HepG2 (cell line): ENCODE measurements at regions not wholly inside any gene's neighbourhood (a gene's known extent, or its start where the extent isn't known, plus 50 kb on each side); places are given as distances from the start of the nearest gene placed in this dataset.

Source experiments
- ATAC-seq: fragments of 200-7000 bp; cut with Tn5 transposase; 3 replicates; pipeline ENCODE4 v1.9.1; 2020; ENCODE audit warnings: mild to moderate bottlenecking, moderate library complexity
- BruUV-seq: library from RNA; stranded (reverse); fragments of 400-500 nt; replicated peaks from 2 replicates; lab custom pipeline; 2021; lab: Mats Ljungman, UMichigan
- CTCF ChIA-PET: fragments of 300-600 bp; formaldehyde crosslinking; extraction: SDS; loops from one replicate; lab custom pipeline; 2021; ENCODE audit warnings: low total read pairs, inconsistent platforms, low intra/inter-chr PET ratio; lab: Yijun Ruan, JAX
- POLR2A ChIA-PET: fragments of 350-600 bp; sonication (Branson Sonifier 250); formaldehyde crosslinking; loops from one replicate; lab custom pipeline; 2020; ENCODE audit warnings: antibody characterized with exemption, inconsistent platforms; lab: Yijun Ruan, JAX
- DNase-seq: peaks from one replicate; pipeline ENCODE4 v3.0.0-alpha.2; 2015; ENCODE audit warnings: low spot score
- FAIRE-seq: peaks from 3 replicates; lab custom pipeline; 2011; peaks lifted over from hg19 to GRCh38; lab: Jason Lieb, UNC
- H2AFZ ChIP-seq: one replicate; pipeline ENCODE4 v1.6.1; 2011; ENCODE audit warnings: low read length, inconsistent platforms
- H3K27ac ChIP-seq: fragments of 300-600 bp; 3 replicates; pipeline ENCODE4 v1.8.0; 2011; ENCODE audit warnings: mixed run types, mild to moderate bottlenecking, mixed read lengths, low read length, inconsistent platforms; ENCODE audit not compliant: insufficient read depth; ENCODE audit errors: extremely low read length
- H3K27me3 ChIP-seq, 2 experiments: fragments of 200-600 bp in 1 of 2; 2 replicates in 1 of 2; 3 replicates in 1 of 2; pipeline versions ENCODE4 v1.6.0 to v1.8.0; 2011; ENCODE audit warnings: low read length in 2 of 2, mild to moderate bottlenecking in 2 of 2, moderate library complexity in 2 of 2, inconsistent platforms in 1 of 2; ENCODE audit not compliant: insufficient read depth in 2 of 2, control insufficient read depth in 1 of 2
- H3K36me3 ChIP-seq, 2 experiments: fragments of 200-600 bp in 1 of 2; replicated peaks in 1 of 2; 2 replicates in 1 of 2; 3 replicates in 1 of 2; pipeline versions ENCODE4 v1.5.1 to v1.8.0; 2011; ENCODE audit warnings: low read length in 2 of 2, inconsistent platforms in 1 of 2; ENCODE audit not compliant: insufficient read depth in 2 of 2, control insufficient read depth in 1 of 2
- H3K4me1 ChIP-seq: 2 replicates; pipeline ENCODE4 v1.5.1; 2012; ENCODE audit warnings: low read length, inconsistent platforms; ENCODE audit not compliant: insufficient read depth
- H3K4me2 ChIP-seq: 2 replicates; pipeline ENCODE4 v1.6.0; 2011; ENCODE audit warnings: low read depth, low read length, inconsistent platforms
- H3K4me3 ChIP-seq, 3 experiments: fragments of 200-600 bp in 1 of 3; sonication (generic), shearing (Covaris generic) in 1 of 3; replicated peaks in 1 of 3; 2 replicates each; pipeline ENCODE4 v1.5.1; 2011 to 2016; ENCODE audit warnings: low read length in 3 of 3, inconsistent platforms in 2 of 3, low read depth in 2 of 3, mild to moderate bottlenecking in 2 of 3, control low read depth in 1 of 3, mixed read lengths in 1 of 3; ENCODE audit not compliant: insufficient read depth in 1 of 3
- H3K79me2 ChIP-seq: one replicate; pipeline ENCODE4 v1.6.1; 2011; ENCODE audit warnings: low read length, inconsistent platforms; ENCODE audit not compliant: insufficient read depth
- H3K9ac ChIP-seq: 2 replicates; pipeline ENCODE4 v1.6.0; 2011; ENCODE audit warnings: mild to moderate bottlenecking, low read depth, low read length, inconsistent platforms; ENCODE audit not compliant: insufficient read depth
- H3K9me3 ChIP-seq: 2 replicates; pipeline ENCODE4 v1.5.1; 2012; ENCODE audit warnings: mild to moderate bottlenecking, low read length
- H4K20me1 ChIP-seq: 2 replicates; pipeline ENCODE4 v1.6.0; 2011; ENCODE audit warnings: inconsistent platforms, mild to moderate bottlenecking, low read length, moderate library complexity; ENCODE audit not compliant: insufficient read depth
- ARID2 ChIP-seq: sonication (generic); formaldehyde crosslinking; IDR thresholded peaks from 2 replicates; pipeline ENCODE4 v1.8.1; 2022; ENCODE audit warnings: mild to moderate bottlenecking, missing genetic modification reagents, borderline replicate concordance
- CBX5 ChIP-seq: sonication (generic); formaldehyde crosslinking; IDR thresholded peaks from 2 replicates; pipeline ENCODE4 v1.4.0; 2020; ENCODE audit warnings: missing genetic modification reagents, borderline replicate concordance
- CCDC6 ChIP-seq: sonication (generic); formaldehyde crosslinking; IDR thresholded peaks from 2 replicates; pipeline ENCODE4 v1.8.1; 2022; ENCODE audit warnings: mild to moderate bottlenecking, missing genetic modification reagents, moderate library complexity
- GLI4 ChIP-seq: sonication (generic); formaldehyde crosslinking; IDR thresholded peaks from 2 replicates; pipeline ENCODE4 v1.5.1; 2020; ENCODE audit warnings: missing genetic modification reagents, mild to moderate bottlenecking, moderate library complexity, borderline replicate concordance
- NFE2 ChIP-seq: sonication (generic); formaldehyde crosslinking; IDR thresholded peaks from 2 replicates; pipeline ENCODE4 v1.4.0; 2020; ENCODE audit warnings: missing genetic modification reagents
- POLR2A ChIP-seq, 2 experiments: IDR thresholded peaks; 2 replicates each; pipeline ENCODE4 v1.6.1; 2011; ENCODE audit warnings: low read depth in 2 of 2, low read length in 2 of 2, mild to moderate bottlenecking in 1 of 2, moderate library complexity in 1 of 2; ENCODE audit not compliant: insufficient read depth in 1 of 2
- RARG ChIP-seq: sonication (generic); formaldehyde crosslinking; IDR thresholded peaks from 2 replicates; pipeline ENCODE4 v1.4.0; 2020; ENCODE audit warnings: low read depth, mild to moderate bottlenecking, missing genetic modification reagents
- RXRB ChIP-seq: IDR thresholded peaks from 2 replicates; pipeline ENCODE4 v1.6.1; 2016; ENCODE audit warnings: borderline replicate concordance, missing genetic modification reagents, missing compliant biosample characterization
- SALL1 ChIP-seq: sonication (generic); formaldehyde crosslinking; IDR thresholded peaks from 2 replicates; pipeline ENCODE4 v1.8.0; 2022; ENCODE audit warnings: mild to moderate bottlenecking, missing genetic modification reagents
- ZKSCAN1 ChIP-seq: fragments of 150-350 bp; IDR thresholded peaks from 2 replicates; pipeline ENCODE4 v1.6.1; 2014; ENCODE audit warnings: low read length
- ZNF577 ChIP-seq: sonication (generic); formaldehyde crosslinking; IDR thresholded peaks from 2 replicates; pipeline ENCODE4 v1.4.0; 2020; ENCODE audit warnings: mild to moderate bottlenecking, low read depth, missing genetic modification reagents, borderline replicate concordance
- ZNF652 ChIP-seq: IDR thresholded peaks from 2 replicates; pipeline ENCODE4 v1.6.1; 2016; ENCODE audit warnings: low read depth, borderline replicate concordance
- WGBS: methylation state at CpG from one replicate; pipeline ENCODE4 v1.1.6; 2017; ENCODE audit warnings: low lambda C conversion rate; 5-methylcytosine and 5-hydroxymethylcytosine counted together
- in situ Hi-C: cut with HindIII; loops from 2 replicates; pipeline ENCODE4 v1.10.0; 2017; ENCODE audit warnings: low pct_unique_long_range_greater_than_20kb; ENCODE audit not compliant: extremely low pct_ligation_motif_present
- intact Hi-C: fragments of 100-400 bp; cut with micrococcal nuclease; formaldehyde crosslinking; loops from one replicate; pipeline ENCODE4 v1.10.0; 2022; ENCODE audit not compliant: unreplicated experiment
- TF ChIP-seq, protein P1 (sequence below): sonication (generic); formaldehyde crosslinking; IDR thresholded peaks from 2 replicates; pipeline ENCODE4 v1.4.0; 2020; ENCODE audit warnings: low read depth, mild to moderate bottlenecking, missing genetic modification reagents
- TF ChIP-seq, protein P2 (sequence below): sonication (generic); formaldehyde crosslinking; IDR thresholded peaks from 2 replicates; pipeline ENCODE4 v1.4.0; 2020; ENCODE audit warnings: missing genetic modification reagents
- TF ChIP-seq, protein P3 (sequence below): sonication (generic); formaldehyde crosslinking; IDR thresholded peaks from 2 replicates; pipeline ENCODE4 v1.5.0; 2020; ENCODE audit warnings: missing genetic modification reagents

DNA sequence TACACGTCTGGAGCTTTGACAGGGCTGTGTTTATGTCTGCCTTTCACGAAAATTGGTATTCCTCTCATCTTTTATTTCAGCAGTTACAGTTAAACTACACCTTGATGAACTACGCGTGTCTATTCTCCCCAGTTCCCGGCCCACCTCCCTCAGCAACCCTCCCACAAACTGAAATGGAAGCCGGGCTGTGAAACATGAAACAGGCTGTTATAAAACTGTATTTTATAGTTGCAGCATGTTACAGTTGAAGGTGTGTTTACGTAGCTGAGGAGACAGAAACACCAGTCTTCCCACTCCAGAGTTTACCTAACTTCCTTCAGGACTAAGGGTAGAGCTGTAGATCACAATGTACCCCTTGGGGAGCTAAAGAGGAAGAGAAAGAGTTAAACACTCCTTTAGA, 228.3 kb upstream of the ZNF32 start (continued):
- TF ChIP-seq ARID2 = no peak
- TF ChIP-seq, protein P1, sequence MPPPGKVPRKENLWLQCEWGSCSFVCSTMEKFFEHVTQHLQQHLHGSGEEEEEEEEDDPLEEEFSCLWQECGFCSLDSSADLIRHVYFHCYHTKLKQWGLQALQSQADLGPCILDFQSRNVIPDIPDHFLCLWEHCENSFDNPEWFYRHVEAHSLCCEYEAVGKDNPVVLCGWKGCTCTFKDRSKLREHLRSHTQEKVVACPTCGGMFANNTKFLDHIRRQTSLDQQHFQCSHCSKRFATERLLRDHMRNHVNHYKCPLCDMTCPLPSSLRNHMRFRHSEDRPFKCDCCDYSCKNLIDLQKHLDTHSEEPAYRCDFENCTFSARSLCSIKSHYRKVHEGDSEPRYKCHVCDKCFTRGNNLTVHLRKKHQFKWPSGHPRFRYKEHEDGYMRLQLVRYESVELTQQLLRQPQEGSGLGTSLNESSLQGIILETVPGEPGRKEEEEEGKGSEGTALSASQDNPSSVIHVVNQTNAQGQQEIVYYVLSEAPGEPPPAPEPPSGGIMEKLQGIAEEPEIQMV (CRISPR knock-in tag) = no peak

DNA sequence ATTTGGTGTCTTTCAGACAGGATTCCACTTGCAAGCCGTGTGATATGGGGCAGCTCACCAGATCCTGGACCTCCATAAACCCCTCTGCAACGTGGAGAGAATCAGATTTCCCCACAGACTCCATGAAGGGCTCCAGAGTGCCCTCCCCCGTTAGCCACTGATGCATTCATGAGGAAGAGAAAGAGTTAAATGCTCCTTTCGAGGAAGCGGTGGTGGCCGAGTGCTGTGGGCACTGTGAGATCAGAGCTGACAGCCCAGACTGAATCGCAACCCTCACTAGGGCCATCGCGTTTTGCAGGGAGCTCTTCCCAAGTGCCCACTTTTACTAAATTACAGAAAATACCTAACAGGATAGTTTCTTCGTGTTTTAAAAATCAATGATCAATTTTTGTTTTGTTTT, 226.3 kb upstream of the ZNF32 start:
- Histone ChIP-seq H3K36me3 (no peaks in the 10 kb centered on the region), H3K79me2 (no peaks in the 10 kb centered on the region), H4K20me1 (no peaks in the 10 kb centered on the region), H3K9ac (no peak overlapping the region), H3K27ac (no peak overlapping the region), H3K4me2 (no peak overlapping the region), H3K9me3 (no peaks in the 10 kb centered on the region), H2AFZ (no peak overlapping the region), H3K4me3 (no peak overlapping the region), H3K27me3 (peaks cover 0 to 10% of the 10 kb centered on the region in 2 experiments; a peak in 3 of 5 replicates), H3K4me1 (no peaks in the 10 kb centered on the region)
- no peak for FAIRE-seq
- BruUV-seq = no TSS peak
- POLR2A ChIA-PET = no interaction called here
- in situ Hi-C loops = no loop called here
- no peak for DNase-seq
- ATAC-seq = no peak
- intact Hi-C loops = no loop called here
- CTCF ChIA-PET = no interaction called here
- peak; percentile 67; the same call in 1 of the 2 replicates for TF ChIP-seq ZNF652 (CRISPR knock-in tag)
- TF ChIP-seq ZNF577 (CRISPR knock-in tag) = no peak
- 30% methylated on average over 10 of the region's 10 CpGs for WGBS

- Histone ChIP-seq H3K4me2 (no peak overlapping the region), H2AFZ (no peak overlapping the region), H3K27ac (no peak overlapping the region), H3K27me3 (peaks cover 0 to 6% of the 10 kb centered on the region in 2 experiments; a peak in 2 of 5 replicates), H3K4me3 (no peak overlapping the region), H3K9me3 (no peaks in the 10 kb centered on the region), H3K79me2 (no peaks in the 10 kb centered on the region), H4K20me1 (no peaks in the 10 kb centered on the region), H3K36me3 (no peaks in the 10 kb centered on the region), H3K9ac (no peak overlapping the region), H3K4me1 (0 out of 2 replicates have a peak, but pooled peaks cover 2% of the 10 kb centered on the region)
- 29% methylated on average over 2 of the region's 5 CpGs for WGBS
- DNase-seq (no peak), ATAC-seq (no peak), FAIRE-seq (no peak)
- in situ Hi-C loops = no loop called here
- intact Hi-C loops = no loop called here
- POLR2A ChIA-PET = no interaction called here
- CTCF ChIA-PET = no interaction called here
- BruUV-seq = no TSS peak
- TF ChIP-seq CBX5 (CRISPR knock-in tag) = no peak
- no peak for TF ChIP-seq POLR2A (IDR thresholded peaks at IDR 0.05; ENCODE audit: insufficient read depth in 1 of 2, low read depth in 2 of 2, low read length in 2 of 2)
- no peak for TF ChIP-seq NFE2 (CRISPR knock-in tag)
- no peak for TF ChIP-seq RXRB (CRISPR knock-in tag)
- no peak for TF ChIP-seq RARG
- TF ChIP-seq GLI4 (CRISPR knock-in tag) = no peak
- TF ChIP-seq, protein P2, sequence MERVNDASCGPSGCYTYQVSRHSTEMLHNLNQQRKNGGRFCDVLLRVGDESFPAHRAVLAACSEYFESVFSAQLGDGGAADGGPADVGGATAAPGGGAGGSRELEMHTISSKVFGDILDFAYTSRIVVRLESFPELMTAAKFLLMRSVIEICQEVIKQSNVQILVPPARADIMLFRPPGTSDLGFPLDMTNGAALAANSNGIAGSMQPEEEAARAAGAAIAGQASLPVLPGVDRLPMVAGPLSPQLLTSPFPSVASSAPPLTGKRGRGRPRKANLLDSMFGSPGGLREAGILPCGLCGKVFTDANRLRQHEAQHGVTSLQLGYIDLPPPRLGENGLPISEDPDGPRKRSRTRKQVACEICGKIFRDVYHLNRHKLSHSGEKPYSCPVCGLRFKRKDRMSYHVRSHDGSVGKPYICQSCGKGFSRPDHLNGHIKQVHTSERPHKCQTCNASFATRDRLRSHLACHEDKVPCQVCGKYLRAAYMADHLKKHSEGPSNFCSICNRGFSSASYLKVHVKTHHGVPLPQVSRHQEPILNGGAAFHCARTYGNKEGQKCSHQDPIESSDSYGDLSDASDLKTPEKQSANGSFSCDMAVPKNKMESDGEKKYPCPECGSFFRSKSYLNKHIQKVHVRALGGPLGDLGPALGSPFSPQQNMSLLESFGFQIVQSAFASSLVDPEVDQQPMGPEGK = no peak
- no peak for TF ChIP-seq ZKSCAN1
- TF ChIP-seq SALL1 (CRISPR knock-in tag) = no peak
- TF ChIP-seq, protein P3, sequence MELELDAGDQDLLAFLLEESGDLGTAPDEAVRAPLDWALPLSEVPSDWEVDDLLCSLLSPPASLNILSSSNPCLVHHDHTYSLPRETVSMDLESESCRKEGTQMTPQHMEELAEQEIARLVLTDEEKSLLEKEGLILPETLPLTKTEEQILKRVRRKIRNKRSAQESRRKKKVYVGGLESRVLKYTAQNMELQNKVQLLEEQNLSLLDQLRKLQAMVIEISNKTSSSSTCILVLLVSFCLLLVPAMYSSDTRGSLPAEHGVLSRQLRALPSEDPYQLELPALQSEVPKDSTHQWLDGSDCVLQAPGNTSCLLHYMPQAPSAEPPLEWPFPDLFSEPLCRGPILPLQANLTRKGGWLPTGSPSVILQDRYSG = no peak
- no peak for TF ChIP-seq CCDC6
These were observed 225.0 kb upstream of the ZNF32 start for GRCh38 chr10:43873717-43874116.
